ENCODE measurements at regions not wholly inside any gene's neighbourhood (a gene's known extent, or its start where the extent isn't known, plus 50 kb on each side); places are given as distances from the start of the nearest gene placed in this dataset.

- TF ChIP-seq, protein P1, sequence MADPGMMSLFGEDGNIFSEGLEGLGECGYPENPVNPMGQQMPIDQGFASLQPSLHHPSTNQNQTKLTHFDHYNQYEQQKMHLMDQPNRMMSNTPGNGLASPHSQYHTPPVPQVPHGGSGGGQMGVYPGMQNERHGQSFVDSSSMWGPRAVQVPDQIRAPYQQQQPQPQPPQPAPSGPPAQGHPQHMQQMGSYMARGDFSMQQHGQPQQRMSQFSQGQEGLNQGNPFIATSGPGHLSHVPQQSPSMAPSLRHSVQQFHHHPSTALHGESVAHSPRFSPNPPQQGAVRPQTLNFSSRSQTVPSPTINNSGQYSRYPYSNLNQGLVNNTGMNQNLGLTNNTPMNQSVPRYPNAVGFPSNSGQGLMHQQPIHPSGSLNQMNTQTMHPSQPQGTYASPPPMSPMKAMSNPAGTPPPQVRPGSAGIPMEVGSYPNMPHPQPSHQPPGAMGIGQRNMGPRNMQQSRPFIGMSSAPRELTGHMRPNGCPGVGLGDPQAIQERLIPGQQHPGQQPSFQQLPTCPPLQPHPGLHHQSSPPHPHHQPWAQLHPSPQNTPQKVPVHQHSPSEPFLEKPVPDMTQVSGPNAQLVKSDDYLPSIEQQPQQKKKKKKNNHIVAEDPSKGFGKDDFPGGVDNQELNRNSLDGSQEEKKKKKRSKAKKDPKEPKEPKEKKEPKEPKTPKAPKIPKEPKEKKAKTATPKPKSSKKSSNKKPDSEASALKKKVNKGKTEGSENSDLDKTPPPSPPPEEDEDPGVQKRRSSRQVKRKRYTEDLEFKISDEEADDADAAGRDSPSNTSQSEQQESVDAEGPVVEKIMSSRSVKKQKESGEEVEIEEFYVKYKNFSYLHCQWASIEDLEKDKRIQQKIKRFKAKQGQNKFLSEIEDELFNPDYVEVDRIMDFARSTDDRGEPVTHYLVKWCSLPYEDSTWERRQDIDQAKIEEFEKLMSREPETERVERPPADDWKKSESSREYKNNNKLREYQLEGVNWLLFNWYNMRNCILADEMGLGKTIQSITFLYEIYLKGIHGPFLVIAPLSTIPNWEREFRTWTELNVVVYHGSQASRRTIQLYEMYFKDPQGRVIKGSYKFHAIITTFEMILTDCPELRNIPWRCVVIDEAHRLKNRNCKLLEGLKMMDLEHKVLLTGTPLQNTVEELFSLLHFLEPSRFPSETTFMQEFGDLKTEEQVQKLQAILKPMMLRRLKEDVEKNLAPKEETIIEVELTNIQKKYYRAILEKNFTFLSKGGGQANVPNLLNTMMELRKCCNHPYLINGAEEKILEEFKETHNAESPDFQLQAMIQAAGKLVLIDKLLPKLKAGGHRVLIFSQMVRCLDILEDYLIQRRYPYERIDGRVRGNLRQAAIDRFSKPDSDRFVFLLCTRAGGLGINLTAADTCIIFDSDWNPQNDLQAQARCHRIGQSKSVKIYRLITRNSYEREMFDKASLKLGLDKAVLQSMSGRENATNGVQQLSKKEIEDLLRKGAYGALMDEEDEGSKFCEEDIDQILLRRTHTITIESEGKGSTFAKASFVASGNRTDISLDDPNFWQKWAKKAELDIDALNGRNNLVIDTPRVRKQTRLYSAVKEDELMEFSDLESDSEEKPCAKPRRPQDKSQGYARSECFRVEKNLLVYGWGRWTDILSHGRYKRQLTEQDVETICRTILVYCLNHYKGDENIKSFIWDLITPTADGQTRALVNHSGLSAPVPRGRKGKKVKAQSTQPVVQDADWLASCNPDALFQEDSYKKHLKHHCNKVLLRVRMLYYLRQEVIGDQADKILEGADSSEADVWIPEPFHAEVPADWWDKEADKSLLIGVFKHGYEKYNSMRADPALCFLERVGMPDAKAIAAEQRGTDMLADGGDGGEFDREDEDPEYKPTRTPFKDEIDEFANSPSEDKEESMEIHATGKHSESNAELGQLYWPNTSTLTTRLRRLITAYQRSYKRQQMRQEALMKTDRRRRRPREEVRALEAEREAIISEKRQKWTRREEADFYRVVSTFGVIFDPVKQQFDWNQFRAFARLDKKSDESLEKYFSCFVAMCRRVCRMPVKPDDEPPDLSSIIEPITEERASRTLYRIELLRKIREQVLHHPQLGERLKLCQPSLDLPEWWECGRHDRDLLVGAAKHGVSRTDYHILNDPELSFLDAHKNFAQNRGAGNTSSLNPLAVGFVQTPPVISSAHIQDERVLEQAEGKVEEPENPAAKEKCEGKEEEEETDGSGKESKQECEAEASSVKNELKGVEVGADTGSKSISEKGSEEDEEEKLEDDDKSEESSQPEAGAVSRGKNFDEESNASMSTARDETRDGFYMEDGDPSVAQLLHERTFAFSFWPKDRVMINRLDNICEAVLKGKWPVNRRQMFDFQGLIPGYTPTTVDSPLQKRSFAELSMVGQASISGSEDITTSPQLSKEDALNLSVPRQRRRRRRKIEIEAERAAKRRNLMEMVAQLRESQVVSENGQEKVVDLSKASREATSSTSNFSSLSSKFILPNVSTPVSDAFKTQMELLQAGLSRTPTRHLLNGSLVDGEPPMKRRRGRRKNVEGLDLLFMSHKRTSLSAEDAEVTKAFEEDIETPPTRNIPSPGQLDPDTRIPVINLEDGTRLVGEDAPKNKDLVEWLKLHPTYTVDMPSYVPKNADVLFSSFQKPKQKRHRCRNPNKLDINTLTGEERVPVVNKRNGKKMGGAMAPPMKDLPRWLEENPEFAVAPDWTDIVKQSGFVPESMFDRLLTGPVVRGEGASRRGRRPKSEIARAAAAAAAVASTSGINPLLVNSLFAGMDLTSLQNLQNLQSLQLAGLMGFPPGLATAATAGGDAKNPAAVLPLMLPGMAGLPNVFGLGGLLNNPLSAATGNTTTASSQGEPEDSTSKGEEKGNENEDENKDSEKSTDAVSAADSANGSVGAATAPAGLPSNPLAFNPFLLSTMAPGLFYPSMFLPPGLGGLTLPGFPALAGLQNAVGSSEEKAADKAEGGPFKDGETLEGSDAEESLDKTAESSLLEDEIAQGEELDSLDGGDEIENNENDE (IDR thresholded peaks at IDR 0.05; ENCODE audit: insufficient replicate concordance, low read length): no peak
- TF ChIP-seq TCF12 (IDR thresholded peaks at IDR 0.05; ENCODE audit: low read depth, low read length) (no peak), HDAC2 (IDR thresholded peaks at IDR 0.05; ENCODE audit: borderline replicate concordance in 1 of 2, low read depth in 2 of 2, low read length in 2 of 2) (no peak), MAFK (IDR thresholded peaks at IDR 0.05; ENCODE audit: low read depth, low read length) (no peak), NRF1 (IDR thresholded peaks at IDR 0.05; ENCODE audit: low read depth, low read length) (no peak), RXRA (IDR thresholded peaks at IDR 0.05; ENCODE audit: insufficient read depth, low read depth, low read length) (no peak)
Observed at GRCh38 chr5:152739916-152740315, 334.8 kb upstream of the NMUR2 start (continued).
